Transverse colon (tissue), 4 donors: ENCODE measurements at regions not wholly inside any gene's neighbourhood (a gene's known extent, or its start where the extent isn't known, plus 50 kb on each side); places are given as distances from the start of the nearest gene placed in this dataset.

Experiments used
- DNase-seq: peaks from one replicate; pipeline ENCODE4 v3.0.0-alpha.2; 2019
- H3K27ac ChIP-seq, 4 donors: fragments of 200-600 bp; sonication (generic); 2 replicates each; pipeline ENCODE4 v1.5.1; 2016 to 2018; ENCODE audit warnings: inconsistent platforms in 4 of 4
- H3K27me3 ChIP-seq: fragments of 200-600 bp; sonication (generic); 2 replicates; pipeline ENCODE4 v1.5.1; 2017; ENCODE audit warnings: inconsistent platforms
- H3K36me3 ChIP-seq, 4 donors: fragments of 200-600 bp; sonication (generic); 2 replicates each; pipeline ENCODE4 v1.5.1; 2017 to 2019; ENCODE audit warnings: inconsistent platforms in 4 of 4
- H3K4me1 ChIP-seq, 4 donors: fragments of 200-600 bp; sonication (generic); 2 replicates each; pipeline ENCODE4 v1.5.1; 2017 to 2020; ENCODE audit warnings: inconsistent platforms in 4 of 4
- H3K4me3 ChIP-seq, 4 donors: fragments of 200-600 bp; sonication (generic); 1 replicate in 1 of 4; 2 replicates in 3 of 4; pipeline versions ENCODE4 v1.5.1 to v1.6.1; 2017 to 2019; ENCODE audit warnings: inconsistent platforms in 4 of 4
- H3K9me3 ChIP-seq, 2 donors: fragments of 200-600 bp; sonication (generic); 2 replicates each; pipeline ENCODE4 v1.5.1; 2017 to 2019; ENCODE audit warnings: inconsistent platforms in 2 of 2
- CTCF ChIP-seq, 5 experiments: fragments of 200-600 bp in 3 of 5; fragments of 450-650 bp in 2 of 5; sonication (generic) in 3 of 5; IDR thresholded peaks; 1 replicate in 2 of 5; 2 replicates in 3 of 5; pipeline ENCODE4 v1.5.1; 2016 to 2017; ENCODE audit warnings: antibody characterized with exemption in 5 of 5, inconsistent platforms in 3 of 5, mild to moderate bottlenecking in 2 of 5, moderate library complexity in 1 of 5
- EP300 ChIP-seq: sonication (generic); formaldehyde crosslinking; IDR thresholded peaks from one replicate; pipeline ENCODE4 v1.6.1; 2017; ENCODE audit warnings: antibody characterized with exemption, low read depth
- POLR2A ChIP-seq: fragments of 450-650 bp; IDR thresholded peaks from one replicate; pipeline ENCODE4 v1.6.1; 2016; ENCODE audit warnings: antibody characterized with exemption, mild to moderate bottlenecking, moderate library complexity
- POLR2AphosphoS5 ChIP-seq, 3 donors: sonication (generic); formaldehyde crosslinking; IDR thresholded peaks; one replicate each; pipeline ENCODE4 v1.6.1; 2016; ENCODE audit warnings: antibody characterized with exemption in 3 of 3
- WGBS, 2 donors: methylation state at CpG; one replicate each; pipeline ENCODE4 v1.1.5; 2018; ENCODE audit warnings: low coverage in 1 of 2; 5-methylcytosine and 5-hydroxymethylcytosine counted together
- in situ Hi-C, 4 donors: fragments of 200-750 bp; cut with MboI; loops; one replicate each; pipeline versions ENCODE4 v1.15.0 to v1.15.1; 2017; ENCODE audit warnings: low sequenced_read_pairs in 3 of 4, low pct_ligation_motif_present in 1 of 4, low pct_unique_long_range_greater_than_20kb in 1 of 4
- intact Hi-C: fragments of 100-400 bp; cut with DNase I; formaldehyde crosslinking; loops from one replicate; pipeline ENCODE4 v1.15.1; 2023; ENCODE audit warnings: low total_unique reads

- Histone ChIP-seq H3K36me3 (no peaks in the 10 kb centered on the region), H3K4me3 (no peak overlapping the region), H3K27ac (no peak overlapping the region), H3K9me3 (peaks cover 0 to 2% of the 10 kb centered on the region in 2 donors), H3K4me1 (no peaks in the 10 kb centered on the region), H3K27me3 (no peaks in the 10 kb centered on the region)
- no peak for DNase-seq
- 73 to 74% methylated on average over 1 of the region's 1 CpG for WGBS, 2 donors
- TF ChIP-seq CTCF (IDR thresholded peaks at IDR 0.05) (no peak), EP300 (no peak), POLR2AphosphoS5 (IDR thresholded peaks at IDR 0.05) (no peak), POLR2A (no peak)
- in situ Hi-C loops (no loop called here), intact Hi-C loops (no loop called here)
Measured at GRCh38 chr13:82506805-82507414, 1375.4 kb downstream of the SLITRK1 start.

- in situ Hi-C loops (no loop called here), intact Hi-C loops (no loop called here)
- Histone ChIP-seq H3K9me3 (peaks cover 0 to 3% of the 10 kb centered on the region in 2 donors), H3K36me3 (no peaks in the 10 kb centered on the region), H3K27ac (no peak overlapping the region), H3K4me1 (no peaks in the 10 kb centered on the region), H3K27me3 (no peaks in the 10 kb centered on the region), H3K4me3 (no peak overlapping the region)
- no peak for DNase-seq
- TF ChIP-seq CTCF (IDR thresholded peaks at IDR 0.05) (no peak), POLR2A (no peak), POLR2AphosphoS5 (IDR thresholded peaks at IDR 0.05) (no peak), EP300 (no peak)
Measured at GRCh38 chr13:82501834-82502233, 1380.4 kb downstream of the SLITRK1 start.

- no peak for DNase-seq
- in situ Hi-C loops: no loop called here
- Histone ChIP-seq H3K9me3 (no peaks in the 10 kb centered on the region), H3K4me3 (no peak overlapping the region), H3K27ac (no peak overlapping the region), H3K4me1 (no peaks in the 10 kb centered on the region), H3K36me3 (no peaks in the 10 kb centered on the region), H3K27me3 (no peaks in the 10 kb centered on the region)
- WGBS, 2 donors: 31 to 37% methylated on average over 2 of the region's 2 CpGs
- TF ChIP-seq POLR2AphosphoS5 (IDR thresholded peaks at IDR 0.05) (no peak), CTCF (IDR thresholded peaks at IDR 0.05) (no peak), POLR2A (no peak), EP300 (no peak)
- intact Hi-C loops: no loop called here
Measured at GRCh38 chr13:82480415-82480814, 1401.9 kb downstream of the SLITRK1 start.

DNA sequence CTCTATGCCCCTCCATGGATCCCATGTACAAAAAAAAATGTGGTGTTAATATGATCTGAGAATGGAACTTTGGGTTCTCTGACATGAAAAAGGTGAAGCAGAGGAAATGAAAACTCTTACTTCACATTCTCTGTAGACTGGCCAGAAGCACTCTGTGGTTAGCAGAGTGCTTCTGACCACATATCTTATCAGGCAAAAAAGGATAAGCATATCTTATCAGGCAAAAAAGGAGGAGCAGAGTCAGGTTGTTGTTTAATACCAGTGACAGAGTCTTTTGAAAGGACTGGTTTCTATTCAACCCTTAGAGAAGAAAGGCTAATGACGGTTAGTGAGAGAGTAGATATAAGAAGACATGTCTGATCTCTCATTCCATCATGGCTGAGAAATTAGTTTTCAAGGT is 1404.8 kb downstream of the SLITRK1 start:
- no peaks in the 10 kb centered on the region for H3K27me3 ChIP-seq
- H3K4me3 ChIP-seq: no peak overlapping the region
- H3K27ac ChIP-seq: no peak overlapping the region
- WGBS, 2 donors: 63 to 82% methylated on average over 1 of the region's 1 CpG
- H3K36me3 ChIP-seq: no peaks in the 10 kb centered on the region
- H3K9me3 ChIP-seq: no peaks in the 10 kb centered on the region
- H3K4me1 ChIP-seq: no peaks in the 10 kb centered on the region
- DNase-seq: no peak
- intact Hi-C loops (no loop called here), in situ Hi-C loops (no loop called here)
- TF ChIP-seq EP300 (no peak), POLR2AphosphoS5 (IDR thresholded peaks at IDR 0.05) (no peak), POLR2A (no peak), CTCF (IDR thresholded peaks at IDR 0.05) (no peak)
